Ectodermal cell (in vitro differentiated cells): ENCODE measurements at regions not wholly inside any gene's neighbourhood (a gene's known extent, or its start where the extent isn't known, plus 50 kb on each side); places are given as distances from the start of the nearest gene placed in this dataset.

ENCODE experiments used
- H3K27ac ChIP-seq: 2 replicates; pipeline ENCODE4 v1.7.0; 2013; ENCODE audit warnings: mild to moderate bottlenecking, low read depth, low read length; ENCODE audit not compliant: insufficient read depth, poor library complexity, severe bottlenecking
- H3K27me3 ChIP-seq: 2 replicates; pipeline ENCODE4 v1.7.0; 2013; ENCODE audit warnings: mild to moderate bottlenecking, low read length; ENCODE audit not compliant: insufficient read depth, control insufficient read depth, poor library complexity, severe bottlenecking
- H3K36me3 ChIP-seq: one replicate; pipeline ENCODE4 v1.7.0; 2013; ENCODE audit warnings: low read length; ENCODE audit not compliant: control insufficient read depth, insufficient read depth
- H3K4me1 ChIP-seq: one replicate; pipeline ENCODE4 v1.7.0; 2013; ENCODE audit warnings: low read length; ENCODE audit not compliant: control insufficient read depth, insufficient read depth
- H3K4me3 ChIP-seq: 2 replicates; pipeline ENCODE4 v1.7.0; 2013; ENCODE audit warnings: low read depth, low read length, control low read depth; ENCODE audit not compliant: insufficient read depth
- H3K9me3 ChIP-seq: 2 replicates; pipeline ENCODE4 v1.7.0; 2013; ENCODE audit warnings: mild to moderate bottlenecking, low read length, moderate library complexity; ENCODE audit not compliant: control insufficient read depth
- WGBS, 2 experiments: methylation state at CpG; one replicate each; pipeline ENCODE4 v1.1.7; 2013; ENCODE audit warnings: missing lambda C conversion rate in 2 of 2; 5-methylcytosine and 5-hydroxymethylcytosine counted together

GRCh38 chr1:201678264-201679101, 139.6 kb downstream of the NAV1 start:
- Histone ChIP-seq H3K27ac (no peak overlapping the region), H3K36me3 (no peaks in the 10 kb centered on the region), H3K9me3 (no peaks in the 10 kb centered on the region), H3K4me3 (no peak overlapping the region), H3K27me3 (no peaks in the 10 kb centered on the region), H3K4me1 (peaks cover 30% of the 10 kb centered on the region)
- WGBS, 2 experiments, result 35% methylated on average over 8 to 9 of the region's 9 CpGs

GRCh38 chr1:201681375-201681774, 142.4 kb downstream of the NAV1 start:
- H3K27me3 ChIP-seq, result no peaks in the 10 kb centered on the region
- H3K36me3 ChIP-seq, result no peaks in the 10 kb centered on the region
- 87 to 90% methylated on average over 8 of the region's 8 CpGs for WGBS, 2 experiments
- H3K9me3 ChIP-seq, result no peaks in the 10 kb centered on the region
- H3K4me3 ChIP-seq, result no peak overlapping the region
- no peak overlapping the region for H3K27ac ChIP-seq
- H3K4me1 ChIP-seq, result peaks cover 17% of the 10 kb centered on the region

GRCh38 chr1:201682964-201683363, 144.0 kb downstream of the NAV1 start:
- Histone ChIP-seq H3K27ac (no peak overlapping the region), H3K4me1 (peaks cover 26% of the 10 kb centered on the region), H3K4me3 (no peak overlapping the region), H3K27me3 (no peaks in the 10 kb centered on the region), H3K36me3 (no peaks in the 10 kb centered on the region), H3K9me3 (no peaks in the 10 kb centered on the region)
- 68% methylated on average over 4 of the region's 4 CpGs for WGBS, 2 experiments

- H3K4me3 ChIP-seq, result no peak overlapping the region
- H3K4me1 ChIP-seq, result peaks cover 26% of the 10 kb centered on the region
- H3K36me3 ChIP-seq, result no peaks in the 10 kb centered on the region
- WGBS, 2 experiments, result 88 to 89% methylated on average over 6 of the region's 6 CpGs
- H3K9me3 ChIP-seq, result no peaks in the 10 kb centered on the region
- H3K27ac ChIP-seq, result no peak overlapping the region
- H3K27me3 ChIP-seq, result no peaks in the 10 kb centered on the region
Observed at GRCh38 chr1:201683397-201683796, 144.5 kb downstream of the NAV1 start.

GRCh38 chr1:201685485-201685884, 143.5 kb upstream of the IPO9 start:
- WGBS, 2 experiments, result 75 to 78% methylated on average over 6 of the region's 6 CpGs
- Histone ChIP-seq H3K4me3 (no peak overlapping the region), H3K4me1 (peaks cover 21% of the 10 kb centered on the region), H3K27me3 (no peaks in the 10 kb centered on the region), H3K27ac (no peak overlapping the region), H3K9me3 (no peaks in the 10 kb centered on the region), H3K36me3 (no peaks in the 10 kb centered on the region)

- no peak overlapping the region for H3K27ac ChIP-seq
- H3K4me3 ChIP-seq, result no peak overlapping the region
Observed at GRCh38 chr1:201686714-201687455, 142.1 kb upstream of the IPO9 start.

GRCh38 chr1:201688514-201688913, 140.4 kb upstream of the IPO9 start:
- Histone ChIP-seq H3K4me3 (no peak overlapping the region), H3K4me1 (peaks cover 37% of the 10 kb centered on the region), H3K27me3 (no peaks in the 10 kb centered on the region), H3K9me3 (no peaks in the 10 kb centered on the region), H3K27ac (no peak overlapping the region), H3K36me3 (no peaks in the 10 kb centered on the region)
- 95% methylated on average over 9 of the region's 9 CpGs for WGBS, 2 experiments

More at GRCh38 chr1:201686714-201687455, 142.1 kb upstream of the IPO9 start:
- 31 to 37% methylated on average over 3 to 5 of the region's 5 CpGs for WGBS, 2 experiments
- Histone ChIP-seq H3K36me3 (no peaks in the 10 kb centered on the region), H3K4me1 (peaks cover 21% of the 10 kb centered on the region), H3K27me3 (no peaks in the 10 kb centered on the region), H3K9me3 (no peaks in the 10 kb centered on the region)

- no peak overlapping the region for H3K4me3 ChIP-seq
- H3K36me3 ChIP-seq, result no peaks in the 10 kb centered on the region
- no peaks in the 10 kb centered on the region for H3K9me3 ChIP-seq
- WGBS, 2 experiments, result 97% methylated on average over 7 of the region's 8 CpGs
- no peak overlapping the region for H3K27ac ChIP-seq
- peaks cover 48% of the 10 kb centered on the region for H3K4me1 ChIP-seq
- H3K27me3 ChIP-seq, result no peaks in the 10 kb centered on the region
Observed at GRCh38 chr1:201689647-201690046, 139.3 kb upstream of the IPO9 start.

- H3K4me3 ChIP-seq, result no peak overlapping the region
- H3K9me3 ChIP-seq, result no peaks in the 10 kb centered on the region
- no peaks in the 10 kb centered on the region for H3K36me3 ChIP-seq
- H3K4me1 ChIP-seq, result peaks cover 57% of the 10 kb centered on the region
- H3K27me3 ChIP-seq, result no peaks in the 10 kb centered on the region
- 85 to 87% methylated on average over 10 of the region's 10 CpGs for WGBS, 2 experiments
- no peak overlapping the region for H3K27ac ChIP-seq
Observed at GRCh38 chr1:201690528-201690927, 138.4 kb upstream of the IPO9 start.

- Histone ChIP-seq H3K27me3 (no peaks in the 10 kb centered on the region), H3K27ac (no peak overlapping the region), H3K4me3 (no peak overlapping the region), H3K9me3 (no peaks in the 10 kb centered on the region), H3K36me3 (no peaks in the 10 kb centered on the region), H3K4me1 (peaks cover 56% of the 10 kb centered on the region)
- WGBS, 2 experiments, result 84 to 89% methylated on average over 6 of the region's 6 CpGs
Observed at GRCh38 chr1:201691716-201692554, 137.0 kb upstream of the IPO9 start.
